Stimulated activated CD4-positive, alpha-beta T cell treated with anti-CD3 and anti-CD28 coated beads, Interleukin-4, amount 100 ng/mL, for 4 hours (primary cell): ENCODE measurements at regions not wholly inside any gene's neighbourhood (a gene's known extent, or its start where the extent isn't known, plus 50 kb on each side); places are given as distances from the start of the nearest gene placed in this dataset.
"Not testable (repeated sequence)": the region's sequence is repeated elsewhere in the genome, so short reads cannot be mapped to it uniquely, and the experiment has no call there.

Experiments used
- DNase-seq, 2 experiments: peaks; one replicate each; pipeline ENCODE4 v3.0.0-alpha.2; 2020

DNA sequence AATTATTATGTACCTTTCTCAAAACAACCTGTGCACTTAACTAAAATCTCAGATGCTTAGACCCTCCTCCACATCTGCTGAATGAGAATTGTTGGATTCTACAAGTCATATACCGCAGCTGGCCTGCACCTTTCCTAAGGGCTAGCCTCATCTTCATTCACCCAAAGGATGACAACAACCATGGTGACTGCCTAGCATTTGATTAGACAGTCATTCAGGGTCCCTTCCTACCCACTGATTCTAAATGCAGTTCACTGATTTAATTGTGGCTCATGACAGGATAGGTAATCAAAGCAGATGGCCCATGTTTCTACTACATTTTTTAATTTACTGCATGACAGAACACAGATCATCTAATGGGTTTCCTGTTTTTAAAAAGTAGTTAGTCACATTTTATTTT lies 551.9 kb upstream of the SLC10A2 start:
- DNase-seq, result no peak

DNA sequence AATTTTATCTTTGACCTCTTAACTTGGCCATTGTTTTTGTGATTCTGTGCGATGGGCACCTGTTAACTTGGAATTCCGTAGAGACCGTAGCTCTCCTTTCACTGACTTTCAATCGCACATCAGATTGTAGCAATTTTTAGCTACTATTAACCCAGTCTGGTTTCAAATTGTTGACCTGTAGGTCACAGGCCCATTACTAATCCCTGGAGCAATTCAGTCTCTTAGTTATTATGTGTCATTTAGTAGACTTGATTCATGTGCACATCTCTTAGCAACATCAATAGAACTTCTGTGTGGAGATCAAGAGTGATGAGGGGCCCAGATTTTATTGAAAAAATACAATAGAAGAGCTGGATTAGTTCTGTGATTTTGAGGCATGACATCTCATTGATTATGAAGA lies 549.6 kb upstream of the SLC10A2 start:
- DNase-seq, result no peak

DNA sequence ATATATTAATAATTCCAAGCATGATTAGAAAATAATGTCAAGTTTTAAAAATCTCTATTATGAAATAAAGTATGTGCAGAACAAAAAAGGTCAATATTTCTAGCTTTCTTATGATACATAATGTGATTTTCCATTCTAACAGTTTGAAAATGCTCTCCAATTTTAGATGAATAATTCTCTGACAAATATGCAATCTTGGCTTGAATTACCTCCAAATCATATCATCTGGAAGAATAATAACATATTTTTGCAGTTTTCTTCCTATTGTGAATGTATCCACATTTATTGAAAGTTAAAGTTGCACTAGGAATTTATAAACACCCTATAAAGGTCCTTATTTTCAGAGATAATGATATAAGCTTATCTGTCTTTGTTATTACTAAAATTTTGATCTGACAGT lies 548.5 kb upstream of the SLC10A2 start:
- no peak for DNase-seq

DNA sequence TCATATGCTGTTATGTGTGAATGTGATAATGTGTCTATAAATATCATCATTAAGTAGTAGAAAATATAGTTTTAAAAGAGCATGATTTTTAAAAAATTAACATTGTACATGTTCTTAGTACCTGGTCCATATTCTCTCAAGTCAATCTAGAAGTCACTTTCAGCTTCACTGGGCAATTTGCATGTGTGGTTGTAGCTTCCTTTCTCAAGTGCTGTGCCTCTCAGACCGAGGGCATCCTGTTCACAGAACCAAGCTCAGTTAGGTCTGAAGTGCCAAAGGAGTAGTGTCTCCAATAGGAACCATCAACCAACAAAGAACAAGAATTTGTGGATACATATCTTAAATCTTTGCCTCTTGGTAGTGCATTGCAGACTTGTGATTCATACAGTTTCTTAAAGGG lies 541.8 kb upstream of the SLC10A2 start:
- no peak for DNase-seq

DNA sequence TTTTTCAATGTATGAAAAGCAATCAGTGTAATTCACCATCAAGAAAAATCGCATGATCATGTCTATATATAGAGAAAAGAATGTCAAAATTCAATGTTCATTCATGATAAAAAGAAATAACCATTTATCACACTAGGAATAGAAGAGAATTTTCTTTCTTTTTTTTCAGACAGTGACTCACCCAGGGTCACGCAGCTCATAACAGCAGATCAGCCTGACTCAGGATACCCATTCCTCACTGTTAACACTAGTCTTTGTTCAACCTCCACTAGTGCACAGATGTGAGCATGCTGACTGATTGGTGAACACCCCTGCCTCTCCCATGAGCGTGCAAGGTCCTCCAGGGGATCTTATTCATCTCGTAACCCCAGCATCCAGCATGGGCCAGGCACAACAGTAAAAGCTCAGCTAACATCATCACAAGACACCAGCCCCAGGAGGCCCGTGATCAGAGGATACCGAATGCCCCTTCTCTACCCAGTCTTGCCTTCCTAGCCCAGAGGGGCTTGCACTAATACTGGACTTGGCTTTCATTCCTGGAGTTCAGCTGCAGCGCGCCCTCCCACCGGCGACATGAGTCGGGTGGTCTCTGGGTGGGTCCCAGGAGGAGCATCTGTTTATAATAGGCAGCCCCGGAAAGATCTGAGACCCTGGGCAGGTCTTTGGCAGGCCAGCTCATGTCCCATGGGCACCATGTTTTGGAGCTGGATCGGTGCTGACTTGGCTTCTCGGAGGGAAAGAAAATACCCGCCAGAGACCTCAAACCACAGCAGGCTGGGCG lies 539.5 kb upstream of the SLC10A2 start:
- DNase-seq, result no peak

DNA sequence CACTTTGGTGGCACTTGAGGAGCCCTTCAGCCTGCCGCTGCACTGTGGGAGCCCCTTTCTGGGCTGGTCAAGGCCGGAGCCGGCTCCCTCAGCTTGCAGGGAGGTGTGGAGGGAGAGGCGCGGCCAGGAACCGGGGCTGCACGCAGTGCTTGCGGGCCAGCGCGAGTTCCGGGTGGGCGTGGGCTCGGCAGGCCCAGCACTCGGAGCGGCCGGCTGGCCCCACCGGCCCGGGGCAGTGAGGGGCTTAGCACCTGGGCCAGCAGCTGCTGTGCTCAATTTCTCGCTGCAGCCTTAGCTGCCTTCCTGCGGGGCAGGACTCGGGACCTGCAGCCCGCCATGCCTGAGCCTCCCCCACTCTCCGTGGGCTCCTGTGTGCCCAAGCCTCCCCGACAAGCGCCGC lies 533.7 kb upstream of the SLC10A2 start:
- DNase-seq, result not testable (repeated sequence)

DNA sequence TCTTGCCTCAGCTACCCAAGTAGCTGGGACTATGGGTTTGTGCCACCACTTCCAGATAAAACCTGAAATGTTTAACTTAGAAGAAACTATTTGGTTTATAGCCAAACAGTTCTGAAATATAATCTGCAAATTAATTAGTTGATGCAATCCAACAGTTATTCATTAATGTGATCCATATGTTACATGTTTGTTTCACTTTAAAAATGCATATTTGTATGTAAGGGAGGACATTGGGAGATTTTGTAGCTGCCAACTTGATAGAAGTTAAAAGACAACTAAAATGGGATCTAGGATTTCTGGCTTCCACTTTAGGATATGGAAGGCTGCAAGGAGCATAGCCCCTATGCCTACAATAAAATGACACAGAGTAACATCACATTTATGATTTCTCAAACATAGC lies 532.5 kb upstream of the SLC10A2 start:
- no peak for DNase-seq

DNA sequence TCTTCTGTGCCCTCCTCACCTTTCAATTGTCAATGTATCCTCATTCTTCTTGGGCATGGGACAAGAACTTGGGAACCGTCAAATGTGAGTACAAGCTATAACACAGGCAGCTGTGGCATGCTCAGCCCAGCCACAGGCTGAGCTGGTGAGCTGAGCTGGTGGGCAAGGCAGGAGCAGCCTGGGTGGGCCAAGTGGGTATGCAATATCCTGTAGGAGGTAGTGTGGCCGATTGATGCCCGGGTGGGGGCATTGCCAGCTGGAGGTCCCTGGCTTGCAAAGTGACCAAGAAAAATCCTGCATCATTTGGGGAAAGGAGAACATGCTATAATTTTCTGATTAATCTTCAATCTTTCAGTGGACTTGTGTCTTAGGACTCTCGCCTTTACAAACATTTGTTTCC lies 507.2 kb upstream of the SLC10A2 start:
- DNase-seq, result no peak

DNA sequence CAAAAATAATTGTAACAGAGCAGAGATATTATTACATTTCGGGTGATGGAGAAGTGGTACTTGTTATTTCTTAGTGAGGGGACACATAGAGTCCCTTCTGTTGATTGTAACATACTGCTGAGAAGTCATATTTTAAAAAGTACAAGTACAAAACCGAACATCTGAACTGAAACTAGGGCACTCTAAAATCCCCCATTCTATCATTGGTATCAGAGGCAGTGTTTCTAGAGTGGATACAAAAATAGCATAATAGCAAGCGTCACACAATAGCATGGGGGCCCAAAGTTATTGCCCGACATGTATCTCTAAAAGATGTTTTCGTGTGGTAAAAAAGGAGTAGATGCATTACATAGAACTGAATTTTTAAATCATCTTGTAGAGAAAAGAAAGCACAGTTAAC lies 502.1 kb upstream of the SLC10A2 start:
- no peak for DNase-seq

DNA sequence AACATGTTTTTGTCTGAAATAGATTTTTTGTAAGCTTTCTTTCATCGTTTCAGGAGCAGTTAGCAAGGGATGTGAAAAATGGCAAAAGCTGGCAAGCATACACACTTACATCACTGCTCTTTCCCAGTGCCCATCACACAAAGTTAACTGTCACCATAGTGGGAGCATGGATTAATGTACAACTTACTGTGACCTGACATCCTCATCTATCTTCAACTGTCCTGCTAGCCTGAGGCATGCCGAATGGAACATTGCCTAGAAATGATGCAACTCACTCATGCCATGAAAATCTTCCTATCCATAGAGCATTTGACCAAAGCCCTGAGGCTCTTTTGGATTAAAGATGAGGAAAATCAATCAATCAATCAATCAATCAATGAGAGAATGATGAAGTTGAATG lies 491.7 kb upstream of the SLC10A2 start:
- no peak for DNase-seq

DNA sequence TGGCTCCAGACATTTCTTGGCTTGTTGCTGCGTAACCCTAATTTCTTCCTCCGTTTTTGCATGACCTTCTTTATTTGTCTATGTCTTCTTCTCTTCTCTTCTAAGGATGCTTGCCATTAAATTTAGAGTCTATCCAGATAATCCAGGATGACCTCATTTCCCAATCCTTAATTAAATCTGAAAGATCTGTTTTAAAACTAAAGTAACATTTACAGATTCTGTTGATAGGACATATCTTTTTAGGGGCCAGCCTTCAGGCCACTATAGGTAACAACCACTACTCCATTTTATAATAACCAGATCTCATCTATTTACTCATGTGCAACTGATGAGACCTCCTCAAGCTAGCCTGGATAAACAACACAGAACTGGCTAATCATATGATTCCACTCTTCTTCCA lies 490.5 kb upstream of the SLC10A2 start:
- no peak for DNase-seq

DNA sequence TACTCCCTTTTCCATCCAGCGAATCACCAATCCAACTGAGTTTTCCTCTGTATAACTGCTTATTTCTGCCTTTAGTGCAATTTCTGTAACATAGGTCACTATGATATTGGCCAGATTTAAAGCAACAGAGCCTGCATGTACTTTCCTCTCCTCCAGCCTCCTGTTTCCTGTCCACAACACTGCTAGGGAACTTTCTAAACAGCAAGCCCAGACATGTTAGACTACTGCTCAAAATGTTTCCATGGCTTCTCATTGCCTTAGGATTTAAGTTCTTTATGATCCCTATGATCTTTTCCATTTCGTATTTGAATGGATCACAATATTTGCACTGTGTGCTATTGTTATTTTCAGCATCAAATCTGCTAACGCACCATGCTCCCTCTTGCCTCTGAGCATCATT lies 481.7 kb upstream of the SLC10A2 start:
- DNase-seq, result no peak

DNA sequence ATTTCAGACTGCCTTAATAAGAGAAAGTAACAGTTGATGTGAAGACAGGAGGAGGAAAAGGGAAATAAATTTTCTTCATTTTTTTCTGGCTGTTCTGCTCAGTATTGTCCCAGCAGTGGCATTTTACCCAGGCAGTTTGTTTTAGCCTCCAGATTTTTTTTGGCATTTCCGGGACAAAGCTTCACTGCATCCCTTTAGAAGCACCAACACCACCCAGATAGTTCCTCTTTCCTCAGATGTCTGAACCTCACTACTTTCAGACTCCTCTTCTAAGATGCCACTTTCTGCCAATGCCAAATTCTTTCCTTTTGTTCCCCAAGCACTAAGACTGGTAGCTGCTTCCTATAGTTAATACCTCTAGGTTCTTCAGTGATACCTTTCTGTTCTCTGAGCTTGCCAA lies 480.1 kb upstream of the SLC10A2 start:
- DNase-seq, result no peak

DNA sequence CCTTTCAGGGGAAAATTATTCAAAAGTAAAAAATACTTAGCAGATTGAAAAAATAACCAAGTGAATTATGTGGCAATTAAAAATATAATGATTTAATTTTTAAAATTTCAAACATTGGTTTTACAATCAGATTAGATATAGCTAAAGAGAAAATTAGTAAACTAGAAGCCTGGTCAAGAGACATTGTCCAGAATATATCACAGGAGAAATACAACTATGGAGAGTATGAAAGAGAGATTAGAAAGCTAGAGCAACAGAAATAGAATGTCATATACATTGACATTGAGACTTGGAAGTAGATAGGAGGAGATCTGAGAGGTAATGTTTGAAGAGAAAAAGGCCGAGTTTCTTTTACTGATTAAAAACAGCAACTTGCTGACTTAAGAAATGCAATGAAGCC lies 476.4 kb upstream of the SLC10A2 start:
- no peak for DNase-seq

DNA sequence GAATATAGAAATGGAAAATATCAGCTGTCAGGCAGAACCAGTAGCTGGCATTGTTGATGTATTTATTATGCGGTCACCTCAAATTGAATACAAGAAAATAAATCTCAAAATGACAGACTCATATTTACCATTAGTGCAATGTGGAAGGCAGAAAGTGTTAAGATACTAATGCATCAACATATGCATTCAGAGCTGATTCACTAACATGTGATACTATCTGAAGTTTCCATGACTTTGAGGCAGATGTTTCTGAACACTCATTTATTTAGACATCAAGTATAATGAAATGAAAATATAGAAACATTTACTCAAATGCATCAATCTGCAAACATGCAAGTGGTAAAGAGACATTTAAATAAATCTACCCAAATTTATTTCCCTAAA lies 474.2 kb upstream of the SLC10A2 start:
- DNase-seq, result no peak

DNA sequence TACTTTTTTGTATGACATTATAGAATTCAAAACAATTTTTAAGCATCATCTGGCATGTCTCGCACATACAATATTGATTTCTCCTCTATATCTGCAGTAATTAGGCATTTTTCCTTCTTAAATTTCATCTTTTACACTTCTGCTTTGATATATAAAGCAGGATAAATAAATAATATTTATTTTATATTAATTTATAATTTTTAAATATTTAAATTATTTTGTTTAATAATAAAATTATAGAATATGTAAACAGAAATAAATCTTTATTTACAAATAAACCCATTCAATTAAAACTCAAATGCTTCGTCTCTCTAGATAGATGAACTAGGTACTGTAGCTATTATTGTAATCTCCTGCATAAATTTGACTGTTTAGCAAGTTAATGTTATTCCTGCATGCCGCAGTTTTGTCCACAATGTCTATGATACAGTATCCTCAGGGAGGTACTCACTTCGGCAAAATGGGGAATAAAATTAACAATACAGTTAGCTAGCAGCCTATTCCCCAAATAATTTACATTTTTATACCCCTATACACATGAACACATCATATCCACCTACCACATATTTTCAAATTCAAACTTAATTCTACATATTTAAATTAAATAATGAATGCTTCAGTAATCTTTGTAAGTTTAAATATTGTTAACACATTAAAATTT lies 473.6 kb upstream of the SLC10A2 start:
- no peak for DNase-seq

DNA sequence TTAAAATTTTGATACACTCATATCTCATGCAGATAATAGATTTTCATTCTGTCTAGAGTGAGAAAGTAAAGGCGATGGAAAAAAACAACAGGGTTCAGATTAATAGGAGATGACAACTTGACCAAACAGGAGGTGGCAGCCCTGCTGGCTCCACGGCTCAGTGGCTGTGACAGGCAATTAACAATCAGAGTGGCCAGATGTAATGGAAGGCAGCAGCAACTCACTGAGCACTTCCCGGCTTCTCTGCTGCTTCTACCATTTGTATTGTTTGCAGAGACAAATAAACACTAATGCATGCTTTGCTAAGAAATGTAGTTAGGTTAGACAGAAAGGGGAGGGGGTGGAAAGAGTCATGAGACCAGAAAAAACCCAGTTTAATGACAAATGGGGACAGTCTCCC lies 473.0 kb upstream of the SLC10A2 start:
- DNase-seq, result no peak

DNA sequence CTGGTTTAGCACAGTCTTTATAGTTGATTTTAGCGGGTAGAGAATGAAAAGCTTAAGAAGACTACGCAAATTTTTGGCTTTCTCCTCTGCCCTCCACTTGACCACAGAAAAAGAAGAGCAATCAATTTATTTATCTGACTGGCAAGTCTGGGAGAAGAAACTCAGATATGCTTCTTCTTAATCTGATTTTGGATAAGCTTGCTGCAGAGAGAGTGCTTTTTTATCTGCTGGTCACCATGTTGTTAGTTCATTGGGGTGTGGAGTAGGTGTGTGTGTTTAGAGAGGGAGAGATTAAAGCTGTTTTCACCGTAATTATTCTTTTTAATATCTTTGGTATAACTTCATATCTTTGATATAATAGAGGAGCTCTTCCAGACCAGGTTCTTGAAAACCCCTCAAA lies 471.4 kb upstream of the SLC10A2 start:
- DNase-seq, result no peak

DNA sequence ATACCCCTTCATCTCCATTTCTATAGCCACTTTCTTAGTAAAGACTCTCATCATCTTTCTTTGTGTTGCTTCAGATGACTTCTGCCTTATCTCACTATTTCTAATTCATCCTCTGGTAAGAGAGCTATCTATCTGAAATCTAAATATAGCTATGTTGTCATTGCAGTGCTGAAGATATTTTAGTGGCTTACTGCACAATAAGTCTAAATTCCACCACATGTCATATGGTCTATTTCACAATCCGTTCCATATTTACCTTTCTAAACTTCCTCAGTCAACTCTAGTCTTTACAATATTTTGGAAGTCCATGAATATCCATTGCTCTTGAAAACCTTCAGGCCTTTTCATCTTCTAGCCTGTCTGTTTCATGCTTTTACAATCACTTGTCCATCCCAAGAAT lies 465.1 kb upstream of the SLC10A2 start:
- DNase-seq, result no peak

DNA sequence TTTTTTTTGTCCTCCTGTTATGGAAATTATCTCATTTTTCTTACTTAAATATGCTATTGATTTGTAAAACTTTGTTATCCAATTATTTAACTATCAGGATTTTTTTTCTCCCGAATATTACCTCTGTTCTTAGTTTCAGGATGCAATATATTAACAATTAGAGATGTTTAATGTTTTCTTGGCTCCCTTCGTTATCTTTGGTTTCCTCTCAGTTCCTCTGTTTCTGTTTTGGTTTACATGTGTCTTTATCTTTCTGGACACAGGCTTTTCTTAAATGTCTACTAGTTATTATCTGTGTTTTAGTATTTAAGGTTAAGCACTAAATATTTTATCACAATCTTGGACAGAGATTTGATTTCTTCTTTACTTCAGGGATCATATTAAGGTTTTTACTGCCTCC lies 462.2 kb upstream of the SLC10A2 start:
- no peak for DNase-seq

DNA sequence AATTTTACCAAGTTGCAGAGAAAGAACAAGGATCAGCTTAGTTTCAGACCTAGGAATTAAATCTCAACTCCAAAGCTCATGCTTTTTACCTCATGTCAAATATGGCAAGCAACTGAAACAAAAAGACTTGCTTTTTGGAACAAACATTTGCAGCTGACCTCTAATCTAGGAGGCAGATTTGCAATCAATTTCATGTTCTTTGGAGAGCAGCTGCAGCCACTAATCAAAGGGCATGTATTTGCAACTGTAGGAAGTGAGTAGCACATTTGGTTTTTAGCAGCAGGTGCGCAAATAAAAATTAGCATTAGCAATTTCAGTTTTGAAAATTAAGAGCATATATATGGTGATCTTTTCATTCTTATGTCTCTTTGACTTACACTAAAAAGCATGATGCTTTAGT lies 459.3 kb upstream of the SLC10A2 start:
- no peak for DNase-seq

DNA sequence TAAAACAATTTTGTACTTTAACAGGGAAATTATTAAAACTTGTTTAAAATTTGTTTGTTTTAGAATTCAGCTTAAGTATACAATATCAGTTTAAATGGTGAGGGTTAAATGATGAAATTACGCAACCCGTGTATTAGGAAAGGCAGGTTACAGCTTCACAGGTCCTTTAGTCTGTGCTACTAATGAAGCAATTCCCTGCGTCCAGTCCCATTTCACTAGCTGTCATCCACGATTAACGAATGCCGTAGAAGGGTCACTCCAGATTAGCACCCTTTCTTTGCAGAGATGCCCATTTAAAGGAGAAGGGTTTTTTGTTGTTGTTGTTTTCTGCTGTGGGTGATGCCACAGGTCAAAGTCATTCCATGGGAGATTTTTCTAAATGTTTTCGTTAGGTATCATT lies 457.6 kb upstream of the SLC10A2 start:
- DNase-seq, result no peak

DNA sequence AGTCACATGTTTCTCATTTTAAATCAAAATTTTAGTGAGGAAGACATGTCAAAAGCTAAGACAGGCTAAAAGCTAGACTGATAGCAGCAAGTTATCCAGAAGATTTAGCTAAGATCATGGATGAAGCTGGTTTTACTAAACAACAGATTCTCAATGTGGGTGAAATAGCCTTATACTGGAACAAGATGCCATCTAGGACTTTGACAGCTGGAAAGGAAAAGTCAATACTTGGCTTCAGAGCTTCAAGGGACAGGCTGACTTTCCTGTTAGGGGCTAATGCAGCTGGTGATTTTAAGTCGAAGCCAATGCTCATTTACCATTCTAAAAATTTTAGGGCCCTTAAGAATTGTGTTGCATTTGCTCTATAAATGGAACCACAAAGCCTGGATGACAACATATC lies 455.3 kb upstream of the SLC10A2 start:
- DNase-seq, result no peak

DNA sequence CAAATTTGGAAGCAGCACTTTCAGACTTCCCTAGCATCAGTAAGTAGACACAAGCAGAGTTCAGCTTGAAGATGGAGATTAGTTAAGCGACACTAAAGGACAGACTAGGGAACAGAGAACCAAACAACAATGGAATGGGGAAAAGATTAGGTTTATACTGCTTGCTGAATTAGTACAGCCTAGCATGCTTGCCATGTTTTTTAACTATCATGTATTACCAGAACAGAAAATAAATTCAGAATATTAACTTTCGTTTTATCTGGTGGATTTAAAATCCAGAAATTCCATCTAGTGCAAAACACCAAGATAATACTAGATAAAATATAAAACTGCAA lies 451.5 kb upstream of the SLC10A2 start:
- DNase-seq, result no peak

DNA sequence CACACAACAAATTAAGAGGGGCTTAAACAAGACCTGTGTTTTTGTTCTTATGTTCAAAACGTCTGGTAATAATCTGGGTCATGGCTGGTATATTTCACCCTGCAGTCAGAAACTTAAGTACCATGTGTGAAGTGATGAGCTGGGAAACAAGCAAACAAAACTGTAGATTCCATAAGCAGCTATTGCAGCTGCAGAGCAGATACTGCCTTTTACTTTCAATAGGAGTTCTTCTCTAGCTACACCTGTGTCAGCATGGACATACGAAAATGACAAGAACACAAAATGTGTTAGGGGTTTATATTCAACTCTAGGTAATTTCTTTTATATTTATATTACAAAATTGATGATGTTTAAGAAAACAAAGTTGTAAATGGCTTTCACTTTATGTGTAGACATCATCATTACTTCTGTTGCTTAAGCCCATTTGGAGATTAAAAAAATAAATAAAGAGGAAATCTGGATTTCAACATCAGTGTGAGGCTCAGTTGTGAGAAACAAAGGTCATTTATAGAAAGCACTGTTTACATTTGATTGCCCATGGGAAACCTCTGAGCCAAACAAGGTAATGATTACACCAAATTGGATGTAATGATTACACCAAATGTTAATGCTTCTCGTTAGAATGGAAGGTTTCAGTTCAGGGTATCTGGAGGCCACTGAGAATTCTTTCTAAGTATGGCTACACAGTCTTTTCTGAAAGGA lies 451.0 kb upstream of the SLC10A2 start:
- no peak for DNase-seq
